Retina (tissue), 1 donor: ENCODE measurements at regions not wholly inside any gene's neighbourhood (a gene's known extent, or its start where the extent isn't known, plus 50 kb on each side); places are given as distances from the start of the nearest gene placed in this dataset.

Experiments used
- DNase-seq: peaks from one replicate; pipeline ENCODE4 v3.0.0-alpha.2; 2016

- no peak for DNase-seq
Observed at GRCh38 chr15:58235961-58236360, 97.8 kb downstream of the AQP9 start.

GRCh38 chr15:58240191-58240932 lies 102.2 kb downstream of the AQP9 start:
- no peak for DNase-seq

DNA sequence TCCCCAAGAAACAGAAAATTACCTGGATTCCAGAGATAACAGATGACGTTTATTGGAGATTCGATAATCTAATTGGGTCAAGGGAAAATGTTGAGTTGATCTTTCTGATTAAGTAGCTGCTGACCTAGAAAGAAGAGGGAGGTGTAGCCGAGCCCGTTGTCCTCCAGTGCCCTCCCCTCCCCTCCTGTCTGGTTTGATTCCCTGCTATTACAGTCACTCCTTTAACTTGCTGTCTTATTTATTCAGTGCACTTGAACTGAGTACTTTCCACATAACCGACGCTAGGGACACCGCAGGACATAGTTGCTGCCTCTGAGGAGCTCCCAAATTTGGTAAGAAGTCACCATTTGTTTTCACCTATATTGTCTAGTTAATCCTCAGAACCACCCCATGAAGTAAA lies 103.7 kb downstream of the AQP9 start:
- DNase-seq: no peak

DNA sequence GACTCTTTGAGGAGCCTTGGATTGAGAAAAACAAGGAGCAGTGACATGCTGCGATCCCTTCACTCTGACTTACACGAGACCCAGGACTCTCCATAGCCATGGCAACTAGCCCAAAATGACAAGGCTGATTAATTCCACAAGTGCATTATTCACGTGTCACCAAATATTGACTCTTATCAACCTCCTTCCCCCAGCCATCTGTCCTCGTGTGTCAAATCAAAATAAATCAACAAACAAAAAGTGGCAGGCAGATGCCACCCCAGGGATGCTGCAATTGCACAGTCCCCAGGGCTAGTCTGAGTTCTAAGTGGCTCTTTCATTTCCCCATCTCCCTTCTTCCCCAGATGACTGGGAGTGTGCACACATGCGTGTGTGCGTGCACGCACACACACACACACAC lies 104.9 kb downstream of the AQP9 start:
- peak; percentile 89 for DNase-seq

- DNase-seq: no peak
Observed at GRCh38 chr15:58244536-58244935, 106.4 kb downstream of the AQP9 start.

DNA sequence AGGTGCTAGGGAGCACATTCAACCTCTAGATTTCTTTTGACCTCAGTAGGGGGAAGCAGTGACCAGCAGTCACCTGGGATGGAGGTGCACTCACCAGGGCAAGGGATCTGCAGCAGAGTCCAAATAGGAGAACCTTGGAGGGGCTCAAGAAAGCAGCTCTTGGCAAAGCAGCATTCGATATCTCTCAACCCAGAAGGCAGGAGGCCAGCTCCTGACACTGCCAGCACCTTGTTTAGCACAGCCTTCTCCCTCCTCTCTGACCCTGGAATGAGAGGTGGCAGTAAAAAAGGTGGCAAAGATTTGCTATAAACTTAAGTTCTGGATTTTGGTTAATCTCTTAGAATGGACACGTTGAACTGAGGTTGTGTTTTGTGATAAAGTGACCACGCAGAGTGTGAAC lies 107.9 kb downstream of the AQP9 start:
- no peak for DNase-seq

DNA sequence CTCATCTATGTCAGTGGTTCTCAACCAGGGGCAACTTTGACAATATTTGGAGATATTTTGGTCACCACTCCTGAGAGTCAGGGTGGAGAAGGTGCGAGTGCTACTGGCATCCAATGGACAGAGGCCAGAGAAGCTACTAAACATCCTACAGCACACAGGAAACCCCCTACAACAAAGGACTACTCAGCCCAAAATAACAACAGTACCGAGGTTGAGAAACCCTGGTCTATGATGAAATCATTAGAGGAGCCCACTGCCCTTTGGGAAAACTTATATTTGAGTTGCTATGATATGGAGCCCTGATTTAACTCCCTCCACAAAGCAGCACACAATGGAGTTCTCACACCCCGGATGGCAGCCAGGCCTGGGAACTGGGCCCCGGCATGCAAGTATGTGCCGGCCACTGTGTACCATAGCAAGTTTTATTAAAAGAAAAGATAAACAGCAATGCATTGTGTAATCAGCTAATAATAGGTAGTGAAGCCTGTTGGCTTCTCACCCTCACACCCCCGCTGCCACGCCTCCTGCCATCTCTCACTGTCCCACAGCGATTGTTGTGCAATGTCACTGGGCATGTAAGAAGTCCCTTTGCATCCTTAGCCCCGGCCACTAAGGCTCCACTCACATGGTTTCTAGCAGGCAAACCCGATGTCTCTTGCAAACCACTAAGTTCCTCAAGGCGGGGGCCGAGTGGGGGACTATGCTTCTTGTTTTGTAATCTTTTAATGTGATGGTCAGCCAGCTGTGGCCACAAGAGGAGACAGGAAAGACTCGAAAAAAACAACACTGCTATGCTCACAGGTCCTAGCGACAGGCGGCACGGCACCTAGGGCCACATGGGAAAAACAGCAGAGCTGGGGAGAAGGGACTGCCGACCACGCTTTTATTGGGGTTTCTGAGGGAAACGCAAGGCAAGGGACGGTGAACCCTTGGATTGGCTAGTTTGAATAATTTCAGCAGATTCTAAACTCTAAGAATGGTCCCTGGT lies 110.0 kb downstream of the AQP9 start:
- no peak for DNase-seq

GRCh38 chr15:58249646-58250312 lies 111.6 kb downstream of the AQP9 start:
- no peak for DNase-seq

- DNase-seq: no peak
Observed at GRCh38 chr15:58252586-58253323, 114.6 kb downstream of the AQP9 start.

GRCh38 chr15:58257776-58258325 lies 119.7 kb downstream of the AQP9 start:
- DNase-seq: no peak

DNA sequence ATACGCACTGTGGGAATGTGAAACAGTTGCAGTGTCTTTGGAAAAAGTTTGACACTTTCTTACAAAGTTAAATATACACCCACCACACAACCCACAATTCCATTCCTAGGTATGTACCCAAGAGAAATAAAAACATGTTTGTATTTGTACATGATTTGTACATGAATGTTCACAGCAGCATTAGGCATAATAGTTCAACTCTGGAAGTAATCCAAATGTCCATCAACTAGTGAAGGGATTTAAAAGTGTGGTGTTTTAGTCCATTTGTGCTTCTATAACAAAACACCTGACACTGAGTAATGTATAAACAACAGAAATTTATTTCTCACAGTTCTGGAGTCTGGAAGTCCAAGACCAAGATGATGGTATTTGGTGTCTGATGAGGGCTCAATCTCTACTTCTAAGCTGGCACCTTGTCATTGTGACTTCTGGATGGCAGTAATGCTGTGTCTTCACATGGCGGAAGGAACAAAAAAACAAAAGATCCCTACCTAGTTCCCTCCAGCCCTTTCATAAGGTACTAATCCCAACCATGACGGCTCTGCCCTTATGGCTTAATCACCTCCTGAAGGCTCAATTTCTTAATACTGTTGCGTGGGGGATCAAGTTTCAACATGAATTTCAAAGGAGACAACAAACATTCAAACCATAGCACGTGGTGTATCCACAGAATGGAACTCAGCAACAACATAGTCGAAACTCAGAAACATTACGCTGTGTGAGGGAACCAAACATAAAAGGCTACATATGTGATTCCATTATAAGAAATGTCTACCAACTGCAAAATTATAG lies 120.5 kb downstream of the AQP9 start:
- no peak for DNase-seq

GRCh38 chr15:58260205-58260724 lies 122.1 kb downstream of the AQP9 start:
- no peak for DNase-seq

DNA sequence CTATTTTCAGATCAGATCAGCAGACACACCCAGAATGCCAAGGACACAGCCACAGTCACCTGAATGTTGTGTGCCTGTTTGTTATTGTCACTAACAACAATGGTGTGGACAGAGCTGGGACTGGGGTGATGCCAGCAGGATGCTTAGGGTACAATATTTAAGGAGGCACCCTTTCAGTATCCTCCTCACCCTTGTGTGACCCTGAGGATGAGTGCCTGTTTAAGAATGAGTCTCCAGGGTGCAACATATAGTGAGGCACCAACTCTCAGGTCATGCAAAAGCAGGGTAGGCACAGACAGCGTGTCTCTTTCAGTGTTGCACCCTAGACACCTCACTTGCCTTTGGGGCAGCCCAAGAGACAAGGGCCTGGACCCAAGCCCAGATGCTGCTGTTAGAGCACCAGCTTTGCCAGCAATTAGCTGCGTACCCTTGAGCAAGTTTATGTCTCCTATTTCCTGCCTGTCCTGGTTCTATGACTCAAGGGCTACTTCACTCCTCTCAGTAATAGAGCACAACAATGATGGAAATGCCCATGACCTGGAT lies 122.6 kb downstream of the AQP9 start:
- no peak for DNase-seq

GRCh38 chr15:58261368-58261767 lies 123.2 kb downstream of the AQP9 start:
- no peak for DNase-seq

DNA sequence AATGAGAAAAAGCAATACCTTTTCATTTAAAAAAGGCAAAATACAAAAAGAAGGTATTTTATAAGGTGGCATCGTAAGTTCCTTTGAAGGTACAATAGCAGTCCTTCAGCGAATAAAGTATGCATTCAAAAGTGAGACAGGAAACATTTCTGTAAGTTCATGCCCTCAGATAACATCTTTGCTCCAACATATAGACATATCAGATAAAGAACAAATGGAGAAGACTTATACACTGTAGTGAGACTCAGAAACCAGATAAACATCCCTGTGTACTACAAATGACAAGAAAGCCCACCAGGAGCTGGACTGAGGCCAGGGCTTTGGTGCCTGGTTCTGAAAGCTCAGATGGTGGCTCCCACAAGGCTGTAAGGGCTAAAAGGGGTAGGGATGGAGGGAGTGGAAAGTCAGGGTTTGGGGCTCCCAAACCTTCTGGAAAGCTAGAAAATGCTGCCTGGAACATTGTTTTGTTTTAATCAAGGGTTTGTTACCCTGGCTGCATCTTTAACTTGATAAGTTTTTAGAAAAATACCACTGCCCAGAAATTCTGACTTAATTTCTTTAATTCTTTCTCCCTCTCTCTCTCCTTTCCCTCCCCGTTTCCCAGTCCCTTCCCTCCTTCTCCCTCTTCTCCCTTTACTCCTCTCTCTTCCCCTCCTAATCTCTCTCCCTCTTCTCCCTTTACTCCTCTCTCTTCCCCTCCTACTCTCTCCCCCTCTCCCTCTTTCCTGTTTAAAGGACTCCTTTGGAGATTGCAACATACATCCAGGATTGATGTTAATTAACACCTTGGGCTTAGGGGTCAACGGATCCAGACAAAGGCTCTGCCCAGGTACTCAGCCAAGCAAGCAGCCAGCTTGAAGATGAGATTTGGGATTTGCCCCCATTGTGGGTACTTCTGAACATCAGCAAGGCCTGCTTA lies 126.1 kb downstream of the AQP9 start:
- no peak for DNase-seq

GRCh38 chr15:58267051-58267450 lies 128.9 kb downstream of the AQP9 start:
- no peak for DNase-seq

- no peak for DNase-seq
Observed at GRCh38 chr15:58268746-58269267, 130.6 kb downstream of the AQP9 start.

GRCh38 chr15:58269455-58270414 lies 131.6 kb downstream of the AQP9 start:
- peak; percentile 66 for DNase-seq
